Stimulated activated CD4-positive, alpha-beta T cell treated with anti-CD3 and anti-CD28 coated beads, Interleukin-1b, Interleukin-23, amount 100 ng/mL, for 48 hours (primary cell): ENCODE measurements at regions not wholly inside any gene's neighbourhood (a gene's known extent, or its start where the extent isn't known, plus 50 kb on each side); places are given as distances from the start of the nearest gene placed in this dataset.
"Not testable (repeated sequence)": the region's sequence is repeated elsewhere in the genome, so short reads cannot be mapped to it uniquely, and the experiment has no call there.

Experiments used
- DNase-seq: peaks from one replicate; pipeline ENCODE4 v3.0.0-alpha.2; 2020

DNA sequence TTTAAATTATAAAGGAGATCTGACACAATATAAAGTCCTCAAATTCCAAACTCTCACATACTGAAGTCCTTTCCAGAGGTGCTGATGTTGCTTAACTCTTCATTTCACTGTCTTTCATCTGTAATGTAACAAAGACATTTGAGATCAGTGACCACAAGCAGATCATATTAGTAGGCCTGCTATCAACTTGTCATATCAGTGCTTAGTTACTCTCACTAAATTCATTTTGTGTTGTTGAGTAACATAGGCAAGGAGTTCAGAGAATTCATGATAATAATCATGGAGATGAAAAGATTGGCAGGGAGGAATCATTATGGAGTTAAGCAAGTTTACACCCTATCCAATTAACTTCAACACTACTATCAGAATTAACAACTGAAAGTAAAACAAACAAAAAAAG lies 571.0 kb upstream of the ARRDC3 start:
- DNase-seq, result no peak

DNA sequence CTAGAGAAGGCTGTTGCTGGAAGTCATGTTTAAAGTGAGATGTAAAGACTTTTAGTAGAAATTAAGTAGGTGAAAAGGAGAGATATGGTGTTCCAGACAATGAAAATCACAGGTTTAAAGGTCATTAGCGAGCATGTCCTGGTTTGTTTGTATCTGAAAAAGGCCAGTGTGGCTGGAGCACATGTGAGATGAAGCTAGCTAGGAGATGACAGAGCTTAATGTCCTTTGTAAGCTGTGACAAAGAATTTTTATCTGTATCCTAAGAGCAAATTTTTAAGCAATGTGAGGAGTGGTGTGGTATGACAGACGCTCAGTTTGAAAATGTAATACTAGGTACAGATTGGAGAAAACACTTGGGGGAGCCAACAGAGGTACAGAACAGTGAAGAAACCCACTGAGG lies 567.2 kb upstream of the ARRDC3 start:
- DNase-seq, result no peak

DNA sequence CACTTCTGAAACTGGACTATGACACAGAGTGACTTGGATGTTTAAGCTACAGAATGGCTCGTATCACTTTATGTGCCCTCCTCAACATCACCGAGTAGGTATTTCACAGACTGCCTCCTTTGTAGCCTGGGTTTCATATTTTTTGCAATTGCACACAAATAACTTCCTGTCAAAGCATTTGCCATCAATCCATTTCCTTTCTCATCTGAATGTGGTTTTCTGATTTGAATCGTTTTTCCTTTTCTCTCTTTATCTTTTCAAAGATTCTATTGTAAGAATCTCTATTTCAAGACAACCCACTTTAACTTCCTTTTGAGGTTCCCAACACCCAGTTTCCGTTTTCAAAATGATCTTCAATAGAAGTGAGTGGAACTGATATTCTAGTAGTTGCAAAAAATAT lies 563.8 kb upstream of the ARRDC3 start:
- DNase-seq, result no peak

DNA sequence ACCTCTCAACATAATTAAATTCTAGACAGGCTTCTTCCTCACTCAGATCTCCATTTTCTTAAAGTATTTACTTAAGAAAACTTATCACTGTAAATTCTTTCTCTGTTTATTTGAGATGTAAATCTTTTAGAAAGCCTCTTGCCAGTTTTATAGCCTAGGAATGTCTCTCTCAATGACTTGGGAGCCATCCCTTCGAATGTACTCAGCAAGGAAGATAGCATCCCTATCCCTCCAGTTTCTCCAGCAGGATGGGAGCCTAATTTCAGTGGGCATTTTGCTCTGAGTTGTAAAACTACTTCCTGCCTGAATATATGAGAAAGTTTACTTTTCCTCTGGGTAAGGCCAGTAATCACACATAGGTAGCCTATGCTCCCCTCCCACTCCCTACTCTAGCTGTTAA lies 558.5 kb upstream of the ARRDC3 start:
- DNase-seq, result no peak

DNA sequence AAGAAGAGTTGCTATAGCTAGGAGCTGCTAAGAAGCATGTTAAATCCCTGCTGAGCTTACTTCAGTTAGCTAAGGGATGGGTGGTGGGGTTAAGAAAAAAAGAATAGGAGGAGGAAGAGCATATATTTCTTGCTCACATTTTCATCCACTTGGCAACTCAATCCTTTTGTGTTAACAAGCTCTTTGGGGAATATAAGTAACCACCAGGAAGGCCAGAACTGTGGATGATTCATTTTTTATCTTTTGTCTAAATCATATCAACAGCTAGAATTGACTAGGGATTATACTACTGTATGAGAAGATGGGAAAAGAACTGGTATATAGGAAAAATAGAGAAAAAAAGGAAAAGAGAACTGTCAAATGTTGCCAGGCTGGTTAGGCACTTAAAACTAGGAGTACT lies 555.3 kb upstream of the ARRDC3 start:
- no peak for DNase-seq

DNA sequence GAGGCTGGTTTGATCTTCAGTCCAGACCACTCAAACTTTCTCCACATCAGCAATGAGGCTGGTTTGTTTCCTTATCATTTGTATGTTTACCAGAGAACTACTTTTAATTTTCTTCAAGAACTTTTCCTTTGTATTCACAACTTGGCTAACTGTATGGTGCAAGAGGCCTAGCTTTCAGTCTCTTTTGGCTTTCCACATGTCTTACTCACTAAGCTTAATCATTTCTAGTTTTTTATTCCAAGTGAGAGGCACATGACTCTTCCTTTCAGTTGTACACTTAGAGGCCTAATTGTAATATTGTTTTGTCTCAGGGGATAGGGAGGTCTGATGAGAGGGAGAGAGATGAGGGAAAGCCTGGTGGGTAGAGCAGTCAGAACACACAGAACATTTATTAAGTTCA lies 554.0 kb upstream of the ARRDC3 start:
- no peak for DNase-seq

DNA sequence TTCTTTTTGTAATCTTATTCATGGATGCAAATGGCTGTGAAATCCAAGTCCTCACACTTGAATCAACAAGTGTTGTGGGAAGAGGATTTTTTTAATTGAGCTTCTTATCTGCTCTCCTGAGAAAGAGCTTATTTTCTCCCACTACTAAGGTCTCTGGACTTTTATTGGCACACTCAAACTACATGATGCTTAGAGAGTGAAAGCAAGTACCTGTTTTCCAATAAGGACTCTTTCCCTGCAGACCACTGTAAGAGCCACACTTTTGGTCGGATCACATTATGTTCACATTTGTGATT lies 546.4 kb upstream of the ARRDC3 start:
- no peak for DNase-seq

DNA sequence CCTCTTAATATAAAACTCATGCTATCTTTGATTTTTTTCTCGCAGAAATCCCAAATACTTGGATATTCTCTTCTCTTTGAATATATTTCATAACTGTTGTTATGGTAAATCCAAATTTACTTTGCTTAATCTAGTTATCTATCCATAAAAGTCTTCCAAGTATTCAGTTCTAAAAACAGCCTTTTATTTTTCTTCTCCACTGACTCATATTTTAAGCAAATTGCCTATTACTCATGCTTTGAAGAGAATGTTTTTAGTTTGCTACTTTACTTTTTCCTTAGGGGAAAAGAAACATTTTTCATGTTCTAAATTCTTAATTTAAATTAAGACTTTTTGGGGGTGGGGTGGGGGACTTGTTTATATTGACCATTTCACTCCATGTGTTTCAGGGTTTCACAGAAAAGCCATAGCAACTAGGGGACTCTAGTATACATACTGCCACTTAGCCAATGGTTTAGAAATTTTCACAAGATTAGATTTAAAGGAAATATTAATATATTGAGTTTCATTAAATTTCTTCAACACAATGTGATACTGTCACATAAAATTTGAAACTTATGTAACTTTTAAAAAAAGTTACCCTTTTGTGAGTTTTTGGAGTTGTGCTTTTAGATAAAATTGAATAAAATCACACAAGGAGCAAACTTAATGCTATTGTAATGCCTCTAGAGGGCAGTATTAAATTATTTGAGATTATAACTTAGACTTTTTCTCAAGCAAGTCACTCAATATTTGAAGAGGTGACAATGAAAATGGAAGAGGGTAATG lies 545.8 kb upstream of the ARRDC3 start:
- DNase-seq, result no peak

DNA sequence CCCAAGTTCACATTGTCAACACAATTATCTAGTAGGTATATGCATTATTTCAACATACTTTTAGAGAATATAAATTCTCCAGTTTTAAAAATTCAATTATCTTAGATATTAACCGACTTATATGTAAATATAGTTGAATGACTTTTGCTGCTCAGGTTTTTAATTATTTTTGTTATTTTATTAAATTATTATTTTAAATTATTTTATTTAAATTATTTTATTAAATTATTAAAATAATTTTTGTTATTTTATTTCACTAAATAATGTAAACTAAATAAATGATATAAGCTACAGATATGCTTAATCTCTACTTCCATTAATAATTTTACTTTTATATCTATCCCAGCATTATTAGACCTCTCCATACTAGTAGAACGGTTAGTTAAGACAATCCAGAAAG lies 544.3 kb upstream of the ARRDC3 start:
- no peak for DNase-seq

DNA sequence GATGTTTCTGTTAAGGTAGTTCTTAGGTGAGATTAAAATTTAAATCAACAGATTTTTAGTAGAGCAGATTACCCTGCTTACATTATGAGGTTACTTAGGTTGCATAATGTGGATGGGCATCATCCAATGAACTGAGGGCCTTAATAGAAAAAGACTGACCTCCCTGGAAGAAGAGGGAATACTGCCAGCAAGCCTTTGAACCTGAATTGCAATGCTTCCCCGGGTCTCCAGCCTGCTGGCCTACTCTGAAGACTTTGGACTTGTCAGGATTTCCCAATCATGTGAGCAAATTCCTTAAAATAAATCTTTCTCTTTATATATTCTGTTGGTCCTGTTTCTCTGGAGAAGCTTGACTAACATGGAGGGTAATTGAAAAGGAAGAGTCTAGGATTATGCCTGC lies 542.1 kb upstream of the ARRDC3 start:
- no peak for DNase-seq

DNA sequence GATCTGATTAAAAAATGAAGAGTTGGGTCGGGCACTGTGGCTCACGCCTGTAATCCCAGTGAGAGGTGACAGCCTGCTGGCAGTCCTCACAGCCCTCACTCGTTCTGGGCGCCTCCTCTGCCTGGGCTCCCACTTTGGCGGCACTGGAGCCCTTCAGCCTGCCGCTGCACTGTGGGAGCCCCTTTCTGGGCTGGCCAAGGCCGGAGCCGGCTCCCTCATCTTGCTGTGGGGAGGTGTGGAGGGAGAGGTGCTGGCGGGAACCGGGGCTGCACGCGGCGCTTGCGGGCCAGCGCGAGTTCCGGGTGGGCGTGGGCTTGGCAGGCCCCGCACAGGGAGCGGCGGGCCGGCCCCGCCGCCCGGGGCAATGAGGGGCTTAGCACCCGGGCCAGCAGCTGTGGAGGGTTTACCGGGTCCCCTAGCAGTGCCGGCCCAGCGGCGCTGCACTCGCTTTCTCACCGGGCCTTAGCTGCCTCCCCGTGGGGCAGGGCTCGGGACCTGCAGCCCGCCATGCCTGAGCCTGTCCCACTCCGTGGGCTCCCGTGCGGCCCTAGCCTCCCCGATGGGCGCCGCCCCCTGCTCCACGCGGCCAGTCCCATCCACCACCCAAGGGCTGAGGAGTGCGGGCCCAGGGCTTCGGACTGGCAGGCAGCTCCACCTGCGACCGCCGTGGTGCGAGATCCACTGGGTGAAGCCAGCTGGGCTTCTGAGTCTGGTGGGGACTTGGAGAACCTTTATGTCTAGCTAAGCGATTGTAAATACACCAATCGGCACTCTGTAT lies 534.1 kb upstream of the ARRDC3 start:
- DNase-seq, result not testable (repeated sequence)

DNA sequence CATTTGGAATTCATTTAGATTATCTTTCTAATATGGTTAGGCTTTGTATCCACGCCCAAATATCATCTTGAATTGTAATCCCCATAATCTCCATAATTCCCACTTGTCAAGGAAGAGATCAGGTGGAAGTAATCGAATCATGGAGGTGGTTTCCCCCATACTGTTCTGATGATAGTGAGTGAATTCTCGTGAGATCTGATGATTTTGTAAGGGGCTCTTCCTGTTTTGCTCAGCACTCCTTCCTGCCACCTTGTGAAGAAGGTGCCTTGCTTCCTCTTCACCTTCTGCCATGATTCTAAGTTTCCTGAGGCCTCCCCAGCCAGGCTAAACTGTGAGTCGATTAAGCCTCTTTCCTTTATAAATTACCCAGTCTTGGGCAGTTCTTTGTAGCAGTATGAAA lies 527.5 kb upstream of the ARRDC3 start:
- no peak for DNase-seq

DNA sequence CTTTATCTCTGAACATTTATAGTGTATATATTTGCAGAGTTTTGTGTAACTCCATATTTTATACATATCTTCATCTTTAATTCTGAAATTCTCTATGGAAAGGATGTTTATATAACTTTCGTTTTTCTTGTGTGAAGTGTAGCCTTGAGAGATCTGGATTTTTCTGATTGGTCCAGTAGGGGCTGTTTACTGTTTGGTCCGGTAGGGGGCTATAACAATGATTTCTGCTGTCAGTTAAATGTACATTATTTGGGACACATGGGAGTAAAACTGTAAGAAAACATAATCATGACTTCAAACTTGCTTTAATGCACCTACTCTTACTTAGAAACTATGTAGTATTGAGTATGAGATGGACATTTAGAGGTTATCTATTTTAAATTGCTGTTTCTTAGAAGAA lies 527.1 kb upstream of the ARRDC3 start:
- DNase-seq, result no peak

DNA sequence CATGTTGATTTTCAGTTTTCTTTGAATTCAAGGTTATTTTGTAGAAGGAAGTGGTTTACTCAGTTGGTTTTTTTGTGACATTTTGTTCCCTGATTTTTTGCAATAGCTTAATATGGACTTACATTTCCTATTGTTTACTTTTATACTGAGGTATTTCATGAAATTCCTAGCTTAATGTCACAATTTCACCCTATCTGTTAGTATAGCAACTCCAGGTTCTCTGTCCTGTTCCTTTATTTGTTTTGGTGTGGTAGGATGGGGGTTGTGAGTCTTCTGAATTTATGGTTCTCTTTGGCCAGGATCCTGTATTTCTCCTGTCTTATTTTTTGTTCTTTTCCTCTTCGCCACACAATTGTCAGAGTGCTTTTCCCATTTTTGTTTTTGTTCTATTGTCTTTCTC lies 523.4 kb upstream of the ARRDC3 start:
- no peak for DNase-seq

DNA sequence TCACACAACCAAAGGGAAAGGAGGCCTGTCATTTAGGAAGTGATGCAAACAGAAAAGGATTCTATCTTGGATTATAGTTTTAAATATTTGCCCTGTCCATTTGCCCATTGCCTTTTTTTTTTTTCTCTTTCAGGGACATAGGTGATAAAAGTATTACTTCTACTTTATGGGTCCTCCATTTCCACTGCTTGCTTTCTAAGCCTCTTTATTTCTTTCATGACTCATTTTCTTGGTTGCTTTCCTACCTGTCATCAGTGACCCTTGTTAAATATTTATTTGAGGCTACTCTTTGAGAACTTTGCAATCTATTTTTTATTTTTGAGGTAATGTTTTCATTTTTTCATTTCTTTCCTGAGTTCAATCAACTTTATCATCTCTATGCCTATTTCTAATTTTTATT lies 522.9 kb upstream of the ARRDC3 start:
- no peak for DNase-seq

DNA sequence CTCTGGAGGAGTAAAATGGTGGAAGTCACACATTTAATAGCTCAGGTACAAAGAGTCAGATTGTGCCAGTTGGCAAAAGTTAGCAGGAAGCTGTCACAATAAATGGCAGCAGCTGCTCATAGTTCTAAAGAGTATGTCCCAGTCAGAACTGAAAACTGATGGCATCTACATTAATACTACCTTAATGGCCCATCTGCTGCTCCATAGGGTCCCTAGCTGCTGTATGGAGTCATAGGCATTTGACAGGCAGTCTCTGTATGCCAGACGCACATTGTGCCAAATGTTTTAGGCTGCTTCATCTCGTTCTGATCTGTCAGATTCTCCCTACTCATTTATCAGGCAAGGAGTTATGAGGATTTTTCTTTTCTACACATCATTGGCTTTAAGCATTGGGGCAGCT lies 515.8 kb upstream of the ARRDC3 start:
- DNase-seq, result no peak

DNA sequence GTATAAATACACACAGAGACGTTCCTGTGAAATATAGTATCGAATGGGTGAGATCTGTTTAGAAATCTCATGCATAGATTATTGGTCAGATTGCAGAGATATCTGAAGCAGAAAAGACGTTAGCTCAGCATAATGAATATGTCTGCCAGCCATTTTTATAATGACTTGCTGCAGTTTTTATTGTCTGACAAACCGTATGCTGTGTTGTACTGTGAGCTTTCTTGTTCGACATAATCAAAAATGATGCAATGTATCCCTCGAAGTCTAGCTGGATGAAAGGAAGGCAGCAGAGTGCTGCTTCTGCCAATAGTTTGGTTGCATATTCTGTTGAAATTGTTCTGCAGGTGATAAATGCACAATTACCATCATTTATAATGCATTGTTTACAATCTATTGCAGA lies 514.9 kb upstream of the ARRDC3 start:
- DNase-seq, result no peak

DNA sequence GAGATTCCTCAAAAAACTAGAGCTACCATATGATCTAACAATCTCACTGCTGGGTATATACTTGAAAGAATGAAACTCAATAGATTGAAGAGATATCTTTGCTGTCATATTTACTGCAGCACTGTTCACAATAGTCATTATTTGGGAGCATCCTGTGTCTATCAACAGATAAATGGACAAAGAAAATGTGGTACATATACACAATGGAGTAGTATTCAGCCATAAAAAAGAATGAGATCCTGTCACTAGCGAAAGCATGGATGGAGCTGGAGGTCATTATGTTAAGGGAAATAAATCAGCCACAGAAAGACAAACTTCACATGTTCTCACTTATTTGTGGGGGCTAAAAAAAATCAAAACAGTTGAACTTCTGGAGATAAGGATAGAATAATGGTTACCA lies 505.7 kb upstream of the ARRDC3 start:
- DNase-seq, result no peak

DNA sequence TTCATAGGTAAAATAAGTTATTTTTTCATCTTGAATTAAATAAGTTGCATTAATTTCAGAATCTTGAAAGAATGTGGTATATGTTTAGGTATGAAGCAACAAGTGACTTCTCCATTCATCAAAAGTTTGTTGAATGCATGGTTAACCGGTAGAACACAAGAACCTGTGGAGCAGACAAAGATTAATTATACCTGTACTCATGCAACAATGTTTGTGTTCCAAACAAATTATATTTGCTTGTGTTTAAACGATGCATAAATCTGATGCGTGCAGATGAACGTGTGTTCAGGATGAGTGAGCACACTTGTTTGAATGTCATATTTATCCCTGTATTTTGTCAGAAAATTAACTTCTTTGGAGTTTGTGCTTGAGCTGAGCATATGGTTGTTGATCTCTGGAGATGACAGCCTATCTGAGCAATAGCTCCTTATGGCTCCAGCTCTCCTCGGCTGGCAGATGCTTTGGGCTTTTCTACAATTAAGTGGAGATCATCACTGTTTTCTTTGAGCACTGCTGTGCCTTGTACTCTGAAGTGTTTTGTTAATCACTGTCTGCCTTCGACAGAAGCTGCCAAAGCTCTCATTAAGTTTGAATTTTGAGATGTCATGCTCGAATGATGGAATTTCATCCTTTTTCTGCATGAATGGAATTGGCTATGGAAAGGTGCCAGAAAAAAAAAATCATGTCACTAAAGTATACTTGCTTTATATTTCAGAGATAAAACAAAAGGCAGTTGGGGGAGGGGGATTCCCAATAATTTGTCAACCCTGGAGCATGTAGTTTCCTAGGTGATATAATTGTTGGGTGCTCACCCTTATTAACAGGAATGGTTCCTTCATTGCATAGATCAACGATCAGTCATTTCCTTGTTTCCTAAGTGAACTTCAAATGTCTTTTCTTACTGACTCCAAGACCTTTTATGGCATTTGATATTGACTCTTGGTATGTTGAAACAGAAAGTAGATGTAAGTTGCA lies 502.5 kb upstream of the ARRDC3 start:
- no peak for DNase-seq

DNA sequence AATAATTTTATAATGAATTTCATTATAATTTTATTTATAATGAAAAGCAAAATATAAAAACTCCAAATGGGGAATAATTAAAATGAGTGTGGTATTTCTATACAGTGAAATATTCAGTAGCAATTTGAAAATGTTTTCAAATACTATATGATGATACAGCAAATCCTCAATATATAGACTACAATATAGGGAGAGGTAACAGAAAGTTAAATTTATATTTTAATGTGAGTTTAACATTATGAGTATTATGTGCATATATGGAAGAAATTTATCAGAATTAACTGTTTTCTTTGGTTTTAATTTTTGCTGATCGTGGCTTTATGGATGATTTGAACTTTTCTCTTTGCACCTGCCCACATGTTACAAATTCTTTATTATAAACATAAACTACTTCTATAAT lies 500.9 kb upstream of the ARRDC3 start:
- no peak for DNase-seq

DNA sequence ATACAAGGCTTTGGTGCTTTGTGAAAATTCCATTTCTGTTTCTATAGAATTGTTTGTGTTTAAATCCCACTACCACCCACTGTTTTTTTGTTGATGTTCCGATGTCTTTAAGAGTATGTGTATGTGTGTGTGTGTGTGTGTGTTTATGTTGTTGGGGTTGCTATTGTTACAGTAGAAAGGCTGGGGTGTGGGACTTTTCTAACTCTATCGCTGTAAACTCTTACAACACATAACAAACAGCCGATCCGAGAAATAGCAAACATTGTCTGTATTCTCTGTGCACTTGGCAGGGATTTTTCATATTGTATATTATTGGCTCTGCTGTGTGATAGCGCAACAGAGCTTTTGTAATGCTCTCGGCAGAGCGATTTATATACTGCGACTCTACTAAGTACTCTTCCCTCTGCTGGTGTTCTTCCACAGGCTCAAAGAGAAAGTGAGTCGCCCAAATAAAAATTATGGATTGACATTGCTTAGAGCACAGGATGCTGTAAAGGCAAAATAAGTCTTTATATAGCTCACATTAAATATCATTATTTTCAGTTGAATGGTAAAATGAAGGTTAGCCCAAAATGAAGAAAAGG lies 492.2 kb upstream of the ARRDC3 start:
- DNase-seq, result no peak

DNA sequence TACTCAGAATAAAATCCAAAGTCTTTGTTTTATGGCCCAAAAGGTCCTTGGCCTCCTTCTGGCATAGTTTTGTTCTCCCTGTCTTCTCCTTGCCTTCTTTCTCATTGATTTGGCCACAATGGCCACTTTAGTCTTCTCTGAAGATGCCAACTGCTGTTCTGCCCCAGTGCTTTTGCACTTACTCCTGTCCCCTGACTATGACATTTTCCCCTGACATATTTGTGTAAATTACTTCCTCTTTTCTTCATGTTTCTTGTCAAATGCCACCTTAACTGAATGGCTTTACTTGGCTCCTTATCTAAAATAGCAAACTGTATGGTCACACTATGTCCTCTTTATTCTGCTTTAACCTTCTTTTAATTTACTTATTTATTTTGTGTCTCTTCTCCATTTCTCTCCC lies 484.7 kb upstream of the ARRDC3 start:
- DNase-seq, result no peak

DNA sequence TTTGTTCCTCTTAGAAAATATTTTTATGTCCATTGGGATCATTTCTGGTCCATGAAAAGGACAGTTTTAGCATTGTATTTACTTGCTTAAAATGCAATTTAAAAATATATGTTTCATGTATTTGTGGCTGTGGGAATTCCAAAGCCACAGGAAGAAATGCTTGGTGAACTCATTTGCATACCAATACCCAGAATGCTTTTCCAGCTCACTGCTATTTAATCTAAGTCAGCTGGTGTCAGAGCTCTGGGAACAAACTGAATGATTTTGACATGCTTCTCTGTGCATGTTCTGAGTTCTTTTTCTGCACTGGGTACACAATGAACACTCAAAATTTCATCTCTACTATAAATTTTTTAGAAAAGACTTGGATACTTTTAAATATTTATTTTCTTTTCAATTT lies 482.8 kb upstream of the ARRDC3 start:
- no peak for DNase-seq
